ENCODE measurements at regions not wholly inside any gene's neighbourhood (a gene's known extent, or its start where the extent isn't known, plus 50 kb on each side); places are given as distances from the start of the nearest gene placed in this dataset.

GRCh38 chr2:12330916-12331315 lies 385.8 kb upstream of the TRIB2 start:
- DNase-seq (ENCODE audit: extremely low read depth in 1 of 2, low read depth in 1 of 2), result no peak

- no peak for DNase-seq (ENCODE audit: extremely low read depth in 1 of 2, low read depth in 1 of 2)
These were observed 385.0 kb upstream of the TRIB2 start for GRCh38 chr2:12331698-12332097.

- DNase-seq (ENCODE audit: extremely low read depth in 1 of 2, low read depth in 1 of 2), result no peak
These were observed 383.4 kb upstream of the TRIB2 start for GRCh38 chr2:12333293-12333692.

- DNase-seq (ENCODE audit: extremely low read depth in 1 of 2, low read depth in 1 of 2), result no peak
These were observed 382.2 kb upstream of the TRIB2 start for GRCh38 chr2:12334412-12334966.

- no peak for DNase-seq (ENCODE audit: extremely low read depth in 1 of 2, low read depth in 1 of 2)
These were observed 381.6 kb upstream of the TRIB2 start for GRCh38 chr2:12335131-12335530.

GRCh38 chr2:12335995-12336394 lies 380.7 kb upstream of the TRIB2 start:
- no peak for DNase-seq (ENCODE audit: extremely low read depth in 1 of 2, low read depth in 1 of 2)

- no peak for DNase-seq (ENCODE audit: extremely low read depth in 1 of 2, low read depth in 1 of 2)
These were observed 377.6 kb upstream of the TRIB2 start for GRCh38 chr2:12338946-12339697.

- no peak for DNase-seq (ENCODE audit: extremely low read depth in 1 of 2, low read depth in 1 of 2)
These were observed 376.6 kb upstream of the TRIB2 start for GRCh38 chr2:12340164-12340563.

GRCh38 chr2:12341215-12341614 lies 375.5 kb upstream of the TRIB2 start:
- DNase-seq (ENCODE audit: extremely low read depth in 1 of 2, low read depth in 1 of 2), result no peak

GRCh38 chr2:12341920-12342319 lies 374.8 kb upstream of the TRIB2 start:
- no peak for DNase-seq (ENCODE audit: extremely low read depth in 1 of 2, low read depth in 1 of 2)

GRCh38 chr2:12343141-12343540 lies 373.6 kb upstream of the TRIB2 start:
- no peak for DNase-seq (ENCODE audit: extremely low read depth in 1 of 2, low read depth in 1 of 2)

GRCh38 chr2:12347066-12347493 lies 369.7 kb upstream of the TRIB2 start:
- no peak for DNase-seq (ENCODE audit: extremely low read depth in 1 of 2, low read depth in 1 of 2)

GRCh38 chr2:12348216-12348615 lies 368.5 kb upstream of the TRIB2 start:
- no peak for DNase-seq (ENCODE audit: extremely low read depth in 1 of 2, low read depth in 1 of 2)

- no peak for DNase-seq (ENCODE audit: extremely low read depth in 1 of 2, low read depth in 1 of 2)
These were observed 365.9 kb upstream of the TRIB2 start for GRCh38 chr2:12350821-12351220.

- no peak for DNase-seq (ENCODE audit: extremely low read depth in 1 of 2, low read depth in 1 of 2)
These were observed 363.8 kb upstream of the TRIB2 start for GRCh38 chr2:12352889-12353288.

- no peak for DNase-seq (ENCODE audit: extremely low read depth in 1 of 2, low read depth in 1 of 2)
These were observed 355.2 kb upstream of the TRIB2 start for GRCh38 chr2:12361506-12361905.

- DNase-seq (ENCODE audit: extremely low read depth in 1 of 2, low read depth in 1 of 2), result no peak
These were observed 353.6 kb upstream of the TRIB2 start for GRCh38 chr2:12363138-12363537.

GRCh38 chr2:12363569-12363968 lies 353.2 kb upstream of the TRIB2 start:
- no peak for DNase-seq (ENCODE audit: extremely low read depth in 1 of 2, low read depth in 1 of 2)

- no peak for DNase-seq (ENCODE audit: extremely low read depth in 1 of 2, low read depth in 1 of 2)
These were observed 347.2 kb upstream of the TRIB2 start for GRCh38 chr2:12369566-12369965.

- DNase-seq (ENCODE audit: extremely low read depth in 1 of 2, low read depth in 1 of 2), result no peak
These were observed 340.7 kb upstream of the TRIB2 start for GRCh38 chr2:12376025-12376424.

- no peak for DNase-seq (ENCODE audit: extremely low read depth in 1 of 2, low read depth in 1 of 2)
These were observed 337.6 kb upstream of the TRIB2 start for GRCh38 chr2:12379143-12379542.

- no peak for DNase-seq (ENCODE audit: extremely low read depth in 1 of 2, low read depth in 1 of 2)
These were observed 335.0 kb upstream of the TRIB2 start for GRCh38 chr2:12381543-12382325.
